Sigmoid colon (tissue), 4 donors: ENCODE measurements at regions not wholly inside any gene's neighbourhood (a gene's known extent, or its start where the extent isn't known, plus 50 kb on each side); places are given as distances from the start of the nearest gene placed in this dataset.

Source experiments
- CTCF ChIP-seq, 4 experiments: fragments of 450-650 bp in 3 of 4; fragments of 200-600 bp in 1 of 4; IDR thresholded peaks; one replicate each; pipeline ENCODE4 v1.5.1; 2016 to 2019; ENCODE audit warnings: antibody characterized with exemption in 4 of 4, mild to moderate bottlenecking in 3 of 4, moderate library complexity in 2 of 4
- EP300 ChIP-seq, 4 donors: sonication (generic); formaldehyde crosslinking; IDR thresholded peaks; one replicate each; pipeline ENCODE4 v1.6.1; 2017; ENCODE audit warnings: antibody characterized with exemption in 4 of 4
- POLR2A ChIP-seq, 2 donors: fragments of 450-650 bp; IDR thresholded peaks; one replicate each; pipeline ENCODE4 v1.6.1; 2016; ENCODE audit warnings: antibody characterized with exemption in 2 of 2, mild to moderate bottlenecking in 2 of 2, moderate library complexity in 2 of 2
- POLR2AphosphoS5 ChIP-seq, 4 donors: sonication (generic); formaldehyde crosslinking; IDR thresholded peaks; one replicate each; pipeline ENCODE4 v1.6.1; 2017; ENCODE audit warnings: antibody characterized with exemption in 4 of 4

- TF ChIP-seq POLR2A (IDR thresholded peaks at IDR 0.05) (no peak), POLR2AphosphoS5 (IDR thresholded peaks at IDR 0.05) (no peak), CTCF (IDR thresholded peaks at IDR 0.05) (no peak), EP300 (IDR thresholded peaks at IDR 0.05) (no peak)
Observed at GRCh38 chr3:40598338-40598737, 73.6 kb downstream of the ZNF621 start.
